ENCODE measurements at regions not wholly inside any gene's neighbourhood (a gene's known extent, or its start where the extent isn't known, plus 50 kb on each side); places are given as distances from the start of the nearest gene placed in this dataset.
"Not testable (repeated sequence)": the region's sequence is repeated elsewhere in the genome, so short reads cannot be mapped to it uniquely, and the experiment has no call there.

DNA sequence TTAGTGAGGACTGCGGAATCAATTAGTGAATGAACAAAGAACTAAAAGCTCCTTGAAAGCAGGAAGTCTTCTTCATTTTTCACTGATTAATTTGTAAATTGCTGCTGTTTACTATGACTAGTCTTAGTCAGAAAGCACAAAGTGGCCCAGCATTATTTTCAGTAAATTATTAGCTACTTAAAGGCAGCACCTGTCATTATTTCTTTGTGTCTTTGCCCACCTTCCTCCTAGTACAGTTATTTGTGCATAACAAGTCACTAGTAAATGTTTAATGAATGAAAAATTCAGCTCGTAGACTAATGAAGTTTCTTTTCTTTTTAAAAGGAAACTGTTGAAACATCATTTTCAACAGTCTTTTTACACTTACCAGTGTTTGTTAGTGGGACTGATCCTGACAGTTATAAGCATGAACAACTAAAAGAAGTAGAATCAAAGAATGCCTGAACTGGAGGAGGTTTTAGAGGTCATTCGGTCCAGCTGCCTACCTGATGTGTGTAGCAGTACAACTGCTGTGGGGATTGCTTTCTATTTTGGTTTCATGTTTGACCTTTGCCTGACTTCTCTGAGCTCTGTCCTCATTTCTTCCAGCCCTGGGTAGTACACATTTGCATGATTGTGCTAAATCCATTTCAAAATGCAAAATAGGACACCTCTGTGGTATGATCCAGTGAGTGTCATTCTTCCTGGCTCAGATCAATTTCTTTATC lies 140.0 kb upstream of the PHYHIPL start:
- Histone ChIP-seq H3K4me1 (ENCODE audit: control insufficient read depth in 3 of 3, insufficient read depth in 2 of 3, low read depth in 1 of 3, low read length in 2 of 3) (peaks cover 0 to 13% (median 0%) of the 10 kb centered on the region in 3 donors), H3K27me3 (ENCODE audit: control insufficient read depth in 3 of 3, insufficient read depth in 3 of 3, low read length in 3 of 3) (no peaks in the 10 kb centered on the region), H3K9me3 (ENCODE audit: control insufficient read depth in 2 of 2, insufficient read depth in 1 of 2, low read depth in 1 of 2, low read length in 1 of 2) (no peaks in the 10 kb centered on the region), H3K4me3 (ENCODE audit: low read depth in 1 of 3, low read length in 3 of 3) (no peak overlapping the region), H3K27ac (ENCODE audit: low read depth in 1 of 3, low read length in 2 of 3) (peak overlapping the region in 1 of 3 donors; percentile 48), H3K36me3 (ENCODE audit: control insufficient read depth in 3 of 3, insufficient read depth in 2 of 3, low read depth in 1 of 3, low read length in 3 of 3) (no peaks in the 10 kb centered on the region)
- FAIRE-seq (no peak), DNase-seq (peak; percentile 43 to 52)
- WGBS, 3 donors: 53 to 68% (median 55%) methylated on average over 3 of the region's 3 CpGs

DNA sequence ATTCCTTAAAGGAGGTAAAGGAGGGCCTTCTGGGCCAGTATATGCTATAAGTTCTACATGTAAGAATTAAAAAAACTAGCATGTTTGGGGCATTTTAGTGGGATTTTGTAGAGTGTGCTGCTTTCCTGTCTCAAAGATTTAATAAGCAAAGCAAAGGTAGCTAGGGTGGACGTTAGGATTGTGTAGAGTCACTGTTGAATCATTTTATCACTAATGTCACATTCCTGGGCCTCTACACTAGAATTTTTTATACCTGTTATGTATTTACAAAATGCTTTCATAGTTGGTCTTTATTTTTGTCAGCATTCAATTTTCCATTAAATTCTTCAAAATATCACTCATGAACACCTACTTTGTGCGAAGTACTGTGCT lies 139.4 kb upstream of the PHYHIPL start:
- FAIRE-seq (no peak), DNase-seq (no peak)
- Histone ChIP-seq H3K36me3 (ENCODE audit: control insufficient read depth in 3 of 3, insufficient read depth in 2 of 3, low read depth in 1 of 3, low read length in 3 of 3) (no peaks in the 10 kb centered on the region), H3K9me3 (ENCODE audit: control insufficient read depth in 2 of 2, insufficient read depth in 1 of 2, low read depth in 1 of 2, low read length in 1 of 2) (no peaks in the 10 kb centered on the region), H3K4me3 (ENCODE audit: low read depth in 1 of 3, low read length in 3 of 3) (no peak overlapping the region), H3K27me3 (ENCODE audit: control insufficient read depth in 3 of 3, insufficient read depth in 3 of 3, low read length in 3 of 3) (no peaks in the 10 kb centered on the region), H3K27ac (ENCODE audit: low read depth in 1 of 3, low read length in 2 of 3) (peak overlapping the region in 1 of 3 donors; percentile 48), H3K4me1 (ENCODE audit: control insufficient read depth in 3 of 3, insufficient read depth in 2 of 3, low read depth in 1 of 3, low read length in 2 of 3) (peaks cover 0 to 13% (median 0%) of the 10 kb centered on the region in 3 donors)
- 60 to 71% (median 68%) methylated on average over 2 of the region's 2 CpGs for whole genome bisulfite sequencing, 3 donors

DNA sequence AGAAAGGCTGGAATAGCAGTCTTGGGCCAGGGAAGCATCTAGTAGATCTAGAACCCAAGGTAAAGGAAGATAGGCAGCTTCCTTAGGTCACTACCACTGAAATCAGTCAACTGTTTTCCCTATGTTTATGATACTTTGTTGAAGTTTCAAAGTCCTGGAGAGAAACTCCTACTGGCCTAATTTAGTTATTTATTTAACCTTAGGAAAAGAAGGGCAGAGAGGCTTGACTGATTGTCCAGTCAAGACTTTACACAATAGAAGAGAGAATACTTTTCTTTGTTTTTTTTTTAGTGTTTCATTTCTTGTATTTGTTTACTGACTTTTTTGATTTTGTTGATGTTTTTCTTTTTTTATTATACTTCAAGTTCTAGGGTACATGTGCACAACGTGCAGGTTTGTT lies 138.9 kb upstream of the PHYHIPL start:
- DNase-seq: peak in 1 of 2 donors; percentile 42
- Histone ChIP-seq H3K4me1 (ENCODE audit: control insufficient read depth in 3 of 3, insufficient read depth in 2 of 3, low read depth in 1 of 3, low read length in 2 of 3) (peaks cover 0 to 13% (median 0%) of the 10 kb centered on the region in 3 donors), H3K9me3 (ENCODE audit: control insufficient read depth in 2 of 2, insufficient read depth in 1 of 2, low read depth in 1 of 2, low read length in 1 of 2) (no peaks in the 10 kb centered on the region), H3K27ac (ENCODE audit: low read depth in 1 of 3, low read length in 2 of 3) (peak overlapping the region in 1 of 3 donors; percentile 48), H3K27me3 (ENCODE audit: control insufficient read depth in 3 of 3, insufficient read depth in 3 of 3, low read length in 3 of 3) (no peaks in the 10 kb centered on the region), H3K4me3 (ENCODE audit: low read depth in 1 of 3, low read length in 3 of 3) (no peak overlapping the region), H3K36me3 (ENCODE audit: control insufficient read depth in 3 of 3, insufficient read depth in 2 of 3, low read depth in 1 of 3, low read length in 3 of 3) (no peaks in the 10 kb centered on the region)
- FAIRE-seq: no peak
- 78 to 87% (median 80%) methylated on average over 1 of the region's 1 CpG for WGBS, 3 donors

DNA sequence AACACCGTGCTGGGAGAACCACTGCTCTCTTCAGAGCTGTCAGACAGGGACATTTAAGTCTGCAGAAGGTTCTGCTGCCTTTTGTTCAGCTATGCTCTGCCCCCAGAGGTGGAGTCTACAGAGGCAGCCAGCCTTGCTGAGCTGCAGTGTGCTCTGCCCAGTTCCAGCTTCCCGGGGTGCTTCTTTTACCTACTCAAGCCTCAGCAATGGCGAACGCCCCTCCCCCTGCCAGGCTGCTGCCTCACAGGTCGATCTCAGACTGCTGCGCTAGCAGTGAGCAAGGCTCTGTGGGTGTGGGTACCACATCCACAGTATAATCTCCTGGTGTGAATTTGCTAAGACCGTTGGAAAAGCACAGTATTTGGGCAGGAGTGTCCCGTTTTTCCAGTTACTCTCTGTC lies 133.1 kb upstream of the PHYHIPL start:
- not testable (repeated sequence) for H3K27me3 ChIP-seq (ENCODE audit: control insufficient read depth in 3 of 3, insufficient read depth in 3 of 3, low read length in 3 of 3); FAIRE-seq; DNase-seq; H3K36me3 ChIP-seq (ENCODE audit: control insufficient read depth in 3 of 3, insufficient read depth in 2 of 3, low read depth in 1 of 3, low read length in 3 of 3); H3K9me3 ChIP-seq (ENCODE audit: control insufficient read depth in 2 of 2, insufficient read depth in 1 of 2, low read depth in 1 of 2, low read length in 1 of 2); H3K27ac ChIP-seq (ENCODE audit: low read depth in 1 of 3, low read length in 2 of 3); H3K4me1 ChIP-seq (ENCODE audit: control insufficient read depth in 3 of 3, insufficient read depth in 2 of 3, low read depth in 1 of 3, low read length in 2 of 3); H3K4me3 ChIP-seq (ENCODE audit: low read depth in 1 of 3, low read length in 3 of 3)
- WGBS, 3 donors: 78 to 85% (median 83%) methylated on average over 8 of the region's 8 CpGs

DNA sequence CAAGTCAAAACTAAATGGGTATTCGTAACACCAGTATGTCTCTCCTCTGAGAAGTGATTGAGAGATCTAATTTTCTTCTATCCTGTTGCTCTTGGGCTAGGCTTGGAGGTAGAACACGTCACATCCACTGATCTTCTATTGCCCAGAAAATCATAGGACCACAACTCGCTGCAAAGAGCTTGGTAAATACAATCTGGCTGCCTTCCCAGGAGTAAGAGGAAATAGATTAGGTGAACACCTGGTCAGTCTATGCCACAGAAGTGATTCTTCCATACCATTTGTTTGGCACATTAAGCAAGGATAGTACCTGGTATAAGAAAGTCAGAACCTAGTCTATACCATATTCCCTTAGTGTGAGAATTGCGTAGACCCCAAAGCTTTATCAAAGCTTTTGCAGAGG lies 129.3 kb upstream of the PHYHIPL start:
- Histone ChIP-seq H3K4me3 (ENCODE audit: low read depth in 1 of 3, low read length in 3 of 3) (no peak overlapping the region), H3K27ac (ENCODE audit: low read depth in 1 of 3, low read length in 2 of 3) (no peak overlapping the region), H3K36me3 (ENCODE audit: control insufficient read depth in 3 of 3, insufficient read depth in 2 of 3, low read depth in 1 of 3, low read length in 3 of 3) (no peaks in the 10 kb centered on the region), H3K27me3 (ENCODE audit: control insufficient read depth in 3 of 3, insufficient read depth in 3 of 3, low read length in 3 of 3) (no peaks in the 10 kb centered on the region), H3K4me1 (ENCODE audit: control insufficient read depth in 3 of 3, insufficient read depth in 2 of 3, low read depth in 1 of 3, low read length in 2 of 3) (no peaks in the 10 kb centered on the region), H3K9me3 (ENCODE audit: control insufficient read depth in 2 of 2, insufficient read depth in 1 of 2, low read depth in 1 of 2, low read length in 1 of 2) (no peaks in the 10 kb centered on the region)
- DNase-seq: peak in 1 of 2 donors; percentile 54
- no peak for FAIRE-seq
- WGBS, 3 donors: 17 to 49% (median 26%) methylated on average over 4 of the region's 4 CpGs

DNA sequence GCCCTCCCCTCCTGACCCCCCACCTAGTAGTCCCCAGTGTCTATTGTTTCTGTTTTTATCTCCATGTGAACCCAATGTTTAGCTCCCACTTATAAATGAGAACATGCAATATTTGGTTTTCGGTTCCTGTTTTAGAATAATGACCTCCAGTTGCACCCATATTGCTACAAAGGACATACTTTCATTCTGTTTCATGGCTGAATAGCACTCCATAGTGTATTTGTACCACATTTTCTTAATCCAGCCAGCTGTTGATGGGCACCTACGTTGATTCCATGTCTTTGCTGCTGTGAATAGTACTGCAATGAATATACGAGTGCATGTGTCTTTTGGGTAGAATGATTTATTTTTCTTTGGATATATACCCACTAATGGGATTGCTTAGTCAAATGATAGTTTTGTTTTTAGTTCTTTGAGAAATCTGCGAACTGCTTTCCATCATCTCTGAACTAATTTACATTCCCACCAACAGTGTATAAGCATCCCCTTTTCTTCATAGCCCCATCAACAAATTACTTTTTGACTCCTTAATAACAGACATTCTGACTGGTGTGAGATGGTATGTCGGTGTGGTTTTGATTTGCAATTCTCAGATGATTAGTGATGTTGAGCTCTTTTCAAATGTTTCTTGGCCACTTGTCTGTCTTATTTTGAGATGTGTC lies 128.4 kb upstream of the PHYHIPL start:
- H3K4me3 ChIP-seq (ENCODE audit: low read depth in 1 of 3, low read length in 3 of 3): no peak overlapping the region
- FAIRE-seq: no peak
- no peaks in the 10 kb centered on the region for H3K27me3 ChIP-seq (ENCODE audit: control insufficient read depth in 3 of 3, insufficient read depth in 3 of 3, low read length in 3 of 3)
- no peaks in the 10 kb centered on the region for H3K4me1 ChIP-seq (ENCODE audit: control insufficient read depth in 3 of 3, insufficient read depth in 2 of 3, low read depth in 1 of 3, low read length in 2 of 3)
- H3K27ac ChIP-seq (ENCODE audit: low read depth in 1 of 3, low read length in 2 of 3): no peak overlapping the region
- DNase-seq: no peak
- 79 to 88% (median 81%) methylated on average over 5 of the region's 5 CpGs for WGBS, 3 donors
- no peaks in the 10 kb centered on the region for H3K36me3 ChIP-seq (ENCODE audit: control insufficient read depth in 3 of 3, insufficient read depth in 2 of 3, low read depth in 1 of 3, low read length in 3 of 3)
- no peaks in the 10 kb centered on the region for H3K9me3 ChIP-seq (ENCODE audit: control insufficient read depth in 2 of 2, insufficient read depth in 1 of 2, low read depth in 1 of 2, low read length in 1 of 2)

DNA sequence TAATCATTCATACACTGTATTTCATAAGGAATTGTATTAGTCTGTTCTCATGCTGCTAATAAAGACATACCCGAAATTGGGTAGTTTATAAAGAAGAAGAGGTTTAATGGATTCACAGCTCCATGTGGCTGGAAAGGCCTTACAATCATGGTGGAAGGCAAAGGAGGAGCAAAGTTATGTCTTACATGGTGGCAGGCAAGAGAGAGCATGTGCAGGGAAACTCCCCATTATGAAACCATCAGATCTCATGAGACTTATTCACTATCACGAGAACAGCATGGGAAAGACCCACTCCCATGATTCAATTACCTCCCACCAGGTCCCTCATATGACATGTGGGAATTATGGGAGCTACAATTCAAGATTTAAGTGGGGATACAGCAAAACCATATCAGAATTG lies 122.9 kb upstream of the PHYHIPL start:
- FAIRE-seq; H3K27ac ChIP-seq (ENCODE audit: low read depth in 1 of 3, low read length in 2 of 3); DNase-seq; H3K27me3 ChIP-seq (ENCODE audit: control insufficient read depth in 3 of 3, insufficient read depth in 3 of 3, low read length in 3 of 3); H3K4me1 ChIP-seq (ENCODE audit: control insufficient read depth in 3 of 3, insufficient read depth in 2 of 3, low read depth in 1 of 3, low read length in 2 of 3); H3K9me3 ChIP-seq (ENCODE audit: control insufficient read depth in 2 of 2, insufficient read depth in 1 of 2, low read depth in 1 of 2, low read length in 1 of 2); H3K36me3 ChIP-seq (ENCODE audit: control insufficient read depth in 3 of 3, insufficient read depth in 2 of 3, low read depth in 1 of 3, low read length in 3 of 3); H3K4me3 ChIP-seq (ENCODE audit: low read depth in 1 of 3, low read length in 3 of 3): not testable (repeated sequence)
- 81 to 92% (median 86%) methylated on average over 2 of the region's 2 CpGs for WGBS, 3 donors

DNA sequence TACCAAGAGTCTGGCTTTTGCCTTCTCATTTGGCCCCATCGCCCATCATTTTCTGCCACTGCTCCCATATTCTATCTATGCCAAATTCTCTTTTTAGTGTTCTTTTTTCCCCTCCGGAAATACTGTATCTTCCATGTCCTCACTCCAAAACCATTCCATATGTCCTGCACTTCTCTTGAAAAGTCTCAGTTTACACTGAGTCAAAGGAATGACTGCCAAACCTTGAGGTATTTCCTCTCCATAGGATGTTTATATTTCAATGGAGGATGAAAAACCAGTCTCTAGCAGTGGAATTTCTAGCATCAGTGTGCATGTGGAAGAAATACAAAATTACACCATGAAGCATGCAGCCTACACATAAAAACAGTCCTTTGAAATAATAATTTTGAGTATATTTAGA lies 121.4 kb upstream of the PHYHIPL start:
- no peak overlapping the region for H3K27ac ChIP-seq (ENCODE audit: low read depth in 1 of 3, low read length in 2 of 3)
- H3K9me3 ChIP-seq (ENCODE audit: control insufficient read depth in 2 of 2, insufficient read depth in 1 of 2, low read depth in 1 of 2, low read length in 1 of 2): peaks cover 0 to 3% of the 10 kb centered on the region in 2 donors
- no peak overlapping the region for H3K4me3 ChIP-seq (ENCODE audit: low read depth in 1 of 3, low read length in 3 of 3)
- 83 to 98% (median 94%) methylated on average over 2 of the region's 2 CpGs for WGBS, 3 donors
- H3K27me3 ChIP-seq (ENCODE audit: control insufficient read depth in 3 of 3, insufficient read depth in 3 of 3, low read length in 3 of 3): no peaks in the 10 kb centered on the region
- FAIRE-seq (no peak), DNase-seq (no peak)
- H3K36me3 ChIP-seq (ENCODE audit: control insufficient read depth in 3 of 3, insufficient read depth in 2 of 3, low read depth in 1 of 3, low read length in 3 of 3): no peaks in the 10 kb centered on the region
- no peaks in the 10 kb centered on the region for H3K4me1 ChIP-seq (ENCODE audit: control insufficient read depth in 3 of 3, insufficient read depth in 2 of 3, low read depth in 1 of 3, low read length in 2 of 3)

DNA sequence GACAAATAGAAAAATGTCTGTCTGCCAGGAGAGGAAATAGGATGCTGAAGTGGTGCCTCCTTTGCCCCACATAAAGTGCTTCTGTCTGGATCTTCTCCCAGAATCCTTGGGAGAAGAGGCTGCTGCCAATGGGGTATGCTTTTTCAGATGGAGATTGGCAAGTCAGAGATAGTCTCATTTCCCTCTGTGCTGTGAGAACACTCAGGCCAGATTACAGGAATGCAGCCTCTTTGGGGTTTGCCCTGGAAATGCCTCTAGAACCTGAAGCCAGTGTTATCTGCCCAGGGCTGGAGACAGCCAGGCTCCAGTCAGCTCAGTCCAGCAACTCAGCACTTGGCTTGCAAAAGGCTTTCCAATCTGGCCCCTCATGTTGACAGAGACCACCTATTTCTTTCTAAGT lies 119.1 kb upstream of the PHYHIPL start:
- Histone ChIP-seq H3K9me3 (ENCODE audit: control insufficient read depth in 2 of 2, insufficient read depth in 1 of 2, low read depth in 1 of 2, low read length in 1 of 2) (peaks cover 0 to 3% of the 10 kb centered on the region in 2 donors), H3K27ac (ENCODE audit: low read depth in 1 of 3, low read length in 2 of 3) (no peak overlapping the region), H3K4me1 (ENCODE audit: control insufficient read depth in 3 of 3, insufficient read depth in 2 of 3, low read depth in 1 of 3, low read length in 2 of 3) (no peaks in the 10 kb centered on the region), H3K4me3 (ENCODE audit: low read depth in 1 of 3, low read length in 3 of 3) (no peak overlapping the region), H3K36me3 (ENCODE audit: control insufficient read depth in 3 of 3, insufficient read depth in 2 of 3, low read depth in 1 of 3, low read length in 3 of 3) (no peaks in the 10 kb centered on the region), H3K27me3 (ENCODE audit: control insufficient read depth in 3 of 3, insufficient read depth in 3 of 3, low read length in 3 of 3) (no peaks in the 10 kb centered on the region)
- FAIRE-seq (no peak), DNase-seq (no peak)

All from small intestine (tissue), 7 donors.